ENCODE measurements at regions not wholly inside any gene's neighbourhood (a gene's known extent, or its start where the extent isn't known, plus 50 kb on each side); places are given as distances from the start of the nearest gene placed in this dataset.

DNA sequence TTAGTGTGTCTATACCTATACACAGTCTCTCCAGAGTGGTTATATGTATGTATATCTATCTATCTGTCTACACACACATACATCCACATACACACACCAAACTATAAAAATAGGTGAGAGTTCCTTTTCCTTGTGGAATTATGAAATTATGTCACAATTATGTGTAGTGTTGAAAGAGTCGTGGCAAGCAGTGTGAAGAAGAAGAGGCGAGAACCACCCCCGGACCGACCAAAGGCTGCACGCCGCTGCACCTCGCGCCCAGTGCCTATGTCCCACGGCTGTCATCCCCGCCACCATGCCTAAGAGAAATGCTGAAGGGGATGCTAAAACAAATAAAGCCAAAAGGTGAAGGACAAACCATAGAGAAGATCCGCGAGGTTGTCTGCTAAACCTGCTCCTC, 95.0 kb upstream of the RAP2B start:
- TF ChIP-seq, protein P1, sequence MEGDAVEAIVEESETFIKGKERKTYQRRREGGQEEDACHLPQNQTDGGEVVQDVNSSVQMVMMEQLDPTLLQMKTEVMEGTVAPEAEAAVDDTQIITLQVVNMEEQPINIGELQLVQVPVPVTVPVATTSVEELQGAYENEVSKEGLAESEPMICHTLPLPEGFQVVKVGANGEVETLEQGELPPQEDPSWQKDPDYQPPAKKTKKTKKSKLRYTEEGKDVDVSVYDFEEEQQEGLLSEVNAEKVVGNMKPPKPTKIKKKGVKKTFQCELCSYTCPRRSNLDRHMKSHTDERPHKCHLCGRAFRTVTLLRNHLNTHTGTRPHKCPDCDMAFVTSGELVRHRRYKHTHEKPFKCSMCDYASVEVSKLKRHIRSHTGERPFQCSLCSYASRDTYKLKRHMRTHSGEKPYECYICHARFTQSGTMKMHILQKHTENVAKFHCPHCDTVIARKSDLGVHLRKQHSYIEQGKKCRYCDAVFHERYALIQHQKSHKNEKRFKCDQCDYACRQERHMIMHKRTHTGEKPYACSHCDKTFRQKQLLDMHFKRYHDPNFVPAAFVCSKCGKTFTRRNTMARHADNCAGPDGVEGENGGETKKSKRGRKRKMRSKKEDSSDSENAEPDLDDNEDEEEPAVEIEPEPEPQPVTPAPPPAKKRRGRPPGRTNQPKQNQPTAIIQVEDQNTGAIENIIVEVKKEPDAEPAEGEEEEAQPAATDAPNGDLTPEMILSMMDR (optimal IDR thresholded peaks at IDR 0.05 in 1 of 3, IDR thresholded peaks at IDR 0.05 in 1 of 3, conservative IDR thresholded peaks at IDR 0.05 in 1 of 3; ENCODE audit: extremely low read depth in 1 of 3, insufficient read depth in 2 of 3, low read length in 3 of 3) = no peak
- no peak for TF ChIP-seq EZH2 (IDR thresholded peaks at IDR 0.05; ENCODE audit: low read length)
